ENCODE measurements at regions not wholly inside any gene's neighbourhood (a gene's known extent, or its start where the extent isn't known, plus 50 kb on each side); places are given as distances from the start of the nearest gene placed in this dataset.

- no peak overlapping the region for H3K4me3 ChIP-seq (ENCODE audit: low read length in 2 of 2)
- peaks cover 8 to 24% of the 10 kb centered on the region in 2 donors for H3K27me3 ChIP-seq (ENCODE audit: control insufficient read depth in 2 of 2, insufficient read depth in 1 of 2, low read length in 1 of 2)
- H3K9me3 ChIP-seq (ENCODE audit: control insufficient read depth in 2 of 2, insufficient read depth in 1 of 2, low read length in 1 of 2): peaks cover 3 to 5% of the 10 kb centered on the region in 2 donors
- 82% methylated on average over 6 of the region's 6 CpGs for WGBS
- DNase-seq (ENCODE audit: low read depth in 6 of 9, low spot score in 9 of 9): no peak
- H3K36me3 ChIP-seq (ENCODE audit: control insufficient read depth in 2 of 2, insufficient read depth in 2 of 2, low read length in 1 of 2): no peaks in the 10 kb centered on the region
- no peak overlapping the region for H3K27ac ChIP-seq (ENCODE audit: low read depth in 1 of 2, low read length in 1 of 2)
- H3K4me1 ChIP-seq (ENCODE audit: control insufficient read depth in 2 of 2, insufficient read depth in 2 of 2, low read length in 2 of 2): no peaks in the 10 kb centered on the region
Measured at GRCh38 chr6:28707387-28708282, 182.0 kb downstream of the GPX5 start.

GRCh38 chr6:28709478-28710349 lies 184.0 kb downstream of the GPX5 start:
- peaks cover 3 to 5% of the 10 kb centered on the region in 2 donors for H3K9me3 ChIP-seq (ENCODE audit: control insufficient read depth in 2 of 2, insufficient read depth in 1 of 2, low read length in 1 of 2)
- H3K27me3 ChIP-seq (ENCODE audit: control insufficient read depth in 2 of 2, insufficient read depth in 1 of 2, low read length in 1 of 2): peaks cover 8 to 24% of the 10 kb centered on the region in 2 donors
- no peaks in the 10 kb centered on the region for H3K4me1 ChIP-seq (ENCODE audit: control insufficient read depth in 2 of 2, insufficient read depth in 2 of 2, low read length in 2 of 2)

GRCh38 chr6:28710466-28711191 lies 184.9 kb downstream of the GPX5 start:
- Histone ChIP-seq H3K4me1 (ENCODE audit: control insufficient read depth in 2 of 2, insufficient read depth in 2 of 2, low read length in 2 of 2) (no peaks in the 10 kb centered on the region), H3K4me3 (ENCODE audit: low read length in 2 of 2) (no peak overlapping the region), H3K27ac (ENCODE audit: low read depth in 1 of 2, low read length in 1 of 2) (no peak overlapping the region), H3K36me3 (ENCODE audit: control insufficient read depth in 2 of 2, insufficient read depth in 2 of 2, low read length in 1 of 2) (no peaks in the 10 kb centered on the region), H3K27me3 (ENCODE audit: control insufficient read depth in 2 of 2, insufficient read depth in 1 of 2, low read length in 1 of 2) (peaks cover 8 to 24% of the 10 kb centered on the region in 2 donors), H3K9me3 (ENCODE audit: control insufficient read depth in 2 of 2, insufficient read depth in 1 of 2, low read length in 1 of 2) (peaks cover 3 to 5% of the 10 kb centered on the region in 2 donors)
- 50% methylated on average over 16 of the region's 16 CpGs for WGBS
- no peak for DNase-seq (ENCODE audit: low read depth in 6 of 9, low spot score in 9 of 9)

More at GRCh38 chr6:28709478-28710349, 184.0 kb downstream of the GPX5 start:
- H3K27ac ChIP-seq (ENCODE audit: low read depth in 1 of 2, low read length in 1 of 2): peak overlapping the region in 1 of 2 donors; percentile 18
- DNase-seq (ENCODE audit: low read depth in 6 of 9, low spot score in 9 of 9): no peak
- peak overlapping the region in 1 of 2 donors; percentile 14 for H3K4me3 ChIP-seq (ENCODE audit: low read length in 2 of 2)
- WGBS: 7% methylated on average over 30 of the region's 30 CpGs
- H3K36me3 ChIP-seq (ENCODE audit: control insufficient read depth in 2 of 2, insufficient read depth in 2 of 2, low read length in 1 of 2): no peaks in the 10 kb centered on the region

GRCh38 chr6:28711325-28711724 lies 185.6 kb downstream of the GPX5 start:
- H3K27me3 ChIP-seq (ENCODE audit: control insufficient read depth in 2 of 2, insufficient read depth in 1 of 2, low read length in 1 of 2): peaks cover 8 to 24% of the 10 kb centered on the region in 2 donors
- peaks cover 3 to 5% of the 10 kb centered on the region in 2 donors for H3K9me3 ChIP-seq (ENCODE audit: control insufficient read depth in 2 of 2, insufficient read depth in 1 of 2, low read length in 1 of 2)

GRCh38 chr6:28711788-28712341 lies 186.2 kb downstream of the GPX5 start:
- Histone ChIP-seq H3K27me3 (ENCODE audit: control insufficient read depth in 2 of 2, insufficient read depth in 1 of 2, low read length in 1 of 2) (peaks cover 8 to 24% of the 10 kb centered on the region in 2 donors), H3K4me1 (ENCODE audit: control insufficient read depth in 2 of 2, insufficient read depth in 2 of 2, low read length in 2 of 2) (no peaks in the 10 kb centered on the region), H3K9me3 (ENCODE audit: control insufficient read depth in 2 of 2, insufficient read depth in 1 of 2, low read length in 1 of 2) (peaks cover 3 to 5% of the 10 kb centered on the region in 2 donors), H3K36me3 (ENCODE audit: control insufficient read depth in 2 of 2, insufficient read depth in 2 of 2, low read length in 1 of 2) (no peaks in the 10 kb centered on the region), H3K27ac (ENCODE audit: low read depth in 1 of 2, low read length in 1 of 2) (no peak overlapping the region), H3K4me3 (ENCODE audit: low read length in 2 of 2) (no peak overlapping the region)
- peak in 3 of 9 donors; percentile 11 to 51 (median 21) for DNase-seq (ENCODE audit: low read depth in 6 of 9, low spot score in 9 of 9)
- WGBS: 70% methylated on average over 5 of the region's 5 CpGs

More at GRCh38 chr6:28711325-28711724, 185.6 kb downstream of the GPX5 start:
- no peak for DNase-seq (ENCODE audit: low read depth in 6 of 9, low spot score in 9 of 9)
- H3K36me3 ChIP-seq (ENCODE audit: control insufficient read depth in 2 of 2, insufficient read depth in 2 of 2, low read length in 1 of 2): no peaks in the 10 kb centered on the region
- no peaks in the 10 kb centered on the region for H3K4me1 ChIP-seq (ENCODE audit: control insufficient read depth in 2 of 2, insufficient read depth in 2 of 2, low read length in 2 of 2)
- WGBS: 84% methylated on average over 4 of the region's 4 CpGs
- H3K27ac ChIP-seq (ENCODE audit: low read depth in 1 of 2, low read length in 1 of 2): no peak overlapping the region
- H3K4me3 ChIP-seq (ENCODE audit: low read length in 2 of 2): no peak overlapping the region

- H3K27ac ChIP-seq (ENCODE audit: low read depth in 1 of 2, low read length in 1 of 2): no peak overlapping the region
- H3K27me3 ChIP-seq (ENCODE audit: control insufficient read depth in 2 of 2, insufficient read depth in 1 of 2, low read length in 1 of 2): peaks cover 8 to 24% of the 10 kb centered on the region in 2 donors
- no peaks in the 10 kb centered on the region for H3K36me3 ChIP-seq (ENCODE audit: control insufficient read depth in 2 of 2, insufficient read depth in 2 of 2, low read length in 1 of 2)
- H3K4me1 ChIP-seq (ENCODE audit: control insufficient read depth in 2 of 2, insufficient read depth in 2 of 2, low read length in 2 of 2): no peaks in the 10 kb centered on the region
- DNase-seq (ENCODE audit: low read depth in 6 of 9, low spot score in 9 of 9): peak in 1 of 9 donors; percentile 48
- 96% methylated on average over 1 of the region's 1 CpG for WGBS
- H3K9me3 ChIP-seq (ENCODE audit: control insufficient read depth in 2 of 2, insufficient read depth in 1 of 2, low read length in 1 of 2): peaks cover 0 to 3% of the 10 kb centered on the region in 2 donors
- no peak overlapping the region for H3K4me3 ChIP-seq (ENCODE audit: low read length in 2 of 2)
Measured at GRCh38 chr6:28712982-28713381, 187.3 kb downstream of the GPX5 start.

- H3K9me3 ChIP-seq (ENCODE audit: control insufficient read depth in 2 of 2, insufficient read depth in 1 of 2, low read length in 1 of 2): no peaks in the 10 kb centered on the region
- H3K36me3 ChIP-seq (ENCODE audit: control insufficient read depth in 2 of 2, insufficient read depth in 2 of 2, low read length in 1 of 2): no peaks in the 10 kb centered on the region
- no peaks in the 10 kb centered on the region for H3K4me1 ChIP-seq (ENCODE audit: control insufficient read depth in 2 of 2, insufficient read depth in 2 of 2, low read length in 2 of 2)
- H3K27ac ChIP-seq (ENCODE audit: low read depth in 1 of 2, low read length in 1 of 2): no peak overlapping the region
- no peak overlapping the region for H3K4me3 ChIP-seq (ENCODE audit: low read length in 2 of 2)
- DNase-seq (ENCODE audit: low read depth in 6 of 9, low spot score in 9 of 9): no peak
- WGBS: 16% methylated on average over 11 of the region's 11 CpGs
- peaks cover 0 to 4% of the 10 kb centered on the region in 2 donors for H3K27me3 ChIP-seq (ENCODE audit: control insufficient read depth in 2 of 2, insufficient read depth in 1 of 2, low read length in 1 of 2)
Measured at GRCh38 chr6:28719275-28719940, 193.7 kb downstream of the GPX5 start.

Measured in thymus (tissue), 11 donors.